ENCODE measurements at regions not wholly inside any gene's neighbourhood (a gene's known extent, or its start where the extent isn't known, plus 50 kb on each side); places are given as distances from the start of the nearest gene placed in this dataset.

DNA sequence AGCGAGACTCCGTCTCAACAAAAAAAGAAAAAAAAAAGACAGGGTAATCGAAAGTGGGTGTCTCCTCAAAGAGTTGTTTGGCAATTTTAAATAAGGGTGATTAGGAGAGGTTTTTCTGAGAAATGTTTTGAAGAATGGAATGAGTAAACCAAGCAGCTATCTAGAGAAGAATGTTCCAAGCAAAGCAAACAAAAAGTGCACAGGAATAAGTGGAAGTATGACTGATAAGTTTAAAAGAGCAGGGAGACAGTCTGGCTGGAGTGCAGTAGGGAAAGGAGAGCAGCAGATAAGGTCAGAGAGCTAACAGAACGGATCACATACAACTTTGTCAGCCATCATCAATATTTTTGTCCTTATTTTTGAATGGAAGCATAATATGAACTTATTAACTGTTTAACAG is 853.5 kb downstream of the TUSC7 start:
- DNase-seq = no peak

DNA sequence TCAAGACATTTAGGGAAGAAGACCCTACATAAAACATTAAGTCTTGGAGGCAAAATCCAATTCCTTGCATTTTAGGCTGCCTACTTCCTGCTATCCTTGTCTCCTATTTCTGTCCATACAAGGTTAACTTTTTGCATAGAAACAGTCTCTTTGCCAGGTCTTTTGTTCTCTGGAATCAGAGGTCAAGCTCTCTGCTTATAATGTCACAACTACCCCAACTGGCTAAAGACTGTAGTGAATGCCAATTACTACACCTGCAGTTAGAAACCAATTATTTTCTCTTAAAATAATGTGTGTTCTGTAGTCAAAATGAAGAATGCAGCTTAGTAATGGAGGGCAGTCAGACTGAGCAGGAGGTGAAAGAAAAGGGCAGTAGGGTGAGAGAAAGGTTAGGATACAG is 856.2 kb downstream of the TUSC7 start:
- no peak for DNase-seq

DNA sequence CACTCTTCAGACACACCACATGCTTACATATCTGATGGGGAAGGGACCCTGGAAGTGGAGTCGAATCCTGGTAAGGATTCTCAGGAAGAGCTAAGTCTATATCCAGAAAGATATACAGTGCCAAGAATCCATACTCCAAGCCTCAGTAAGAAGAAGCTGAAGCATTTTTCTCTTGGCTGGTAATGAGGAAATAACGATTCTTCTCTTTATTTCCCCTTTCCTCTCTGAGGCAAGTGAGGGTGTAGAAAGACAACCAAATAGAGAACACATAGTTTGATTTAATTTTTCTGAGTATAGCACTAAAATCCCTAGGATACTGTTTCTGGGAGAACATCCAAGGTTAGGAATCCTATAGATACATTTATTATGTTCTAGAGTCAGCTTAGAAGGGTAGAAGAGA is 857.3 kb downstream of the TUSC7 start:
- DNase-seq = no peak

DNA sequence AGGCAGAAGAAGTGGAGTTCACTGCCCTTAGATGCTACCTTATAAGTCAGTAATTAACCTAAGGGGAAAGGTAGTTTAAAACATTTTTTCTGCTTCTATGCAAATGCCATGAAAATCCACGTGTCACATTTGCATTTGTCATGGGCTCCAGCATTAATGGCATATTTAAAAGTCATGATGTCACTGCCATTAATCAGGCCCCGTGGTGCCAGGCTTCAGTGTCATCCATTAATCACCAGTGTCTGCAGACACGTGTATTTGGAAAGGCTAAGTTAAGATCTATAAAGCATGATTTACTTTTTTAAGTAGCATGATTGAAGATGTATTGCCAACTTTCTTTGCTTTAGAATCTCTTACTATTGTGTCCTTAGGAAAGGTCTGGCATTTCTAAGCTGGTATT is 857.8 kb downstream of the TUSC7 start:
- DNase-seq = no peak

DNA sequence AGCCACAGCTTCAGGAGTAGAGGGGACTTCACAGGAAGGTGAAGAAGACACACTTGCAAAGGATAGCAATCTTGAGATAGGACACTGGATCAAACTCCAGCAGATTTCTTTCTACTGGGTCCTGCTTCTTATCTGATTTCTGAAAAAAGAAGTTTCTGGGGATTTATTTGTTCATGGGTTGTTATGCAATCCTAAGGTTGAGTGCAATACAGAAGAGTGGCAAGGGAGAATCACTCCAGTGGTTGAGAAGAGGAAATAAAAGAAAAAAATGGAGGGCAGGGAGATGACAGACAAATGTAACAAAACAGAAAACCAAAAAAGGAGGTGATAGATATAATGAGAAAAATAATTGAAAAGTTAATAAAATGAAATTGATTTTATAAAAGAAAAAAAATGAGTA is 858.3 kb downstream of the TUSC7 start:
- no peak for DNase-seq

DNA sequence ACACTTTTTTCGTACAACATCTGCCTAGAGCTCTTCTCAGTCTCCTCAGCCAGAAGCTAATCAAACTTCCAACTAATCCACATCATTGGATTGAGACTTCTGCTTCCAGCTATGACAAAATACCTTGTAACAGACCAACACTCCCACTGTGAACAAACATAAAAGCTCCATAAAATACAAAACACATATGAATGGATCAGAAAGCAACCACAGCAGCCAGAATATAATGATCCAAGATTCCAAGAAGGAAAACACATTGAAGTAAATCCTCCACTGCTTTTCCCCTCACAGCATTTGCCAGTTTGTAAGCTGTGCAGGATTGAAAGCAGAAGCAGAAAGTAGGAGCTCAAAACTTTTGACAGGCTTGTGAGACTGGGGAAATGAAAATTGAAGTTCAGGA is 863.2 kb downstream of the TUSC7 start:
- DNase-seq = no peak

DNA sequence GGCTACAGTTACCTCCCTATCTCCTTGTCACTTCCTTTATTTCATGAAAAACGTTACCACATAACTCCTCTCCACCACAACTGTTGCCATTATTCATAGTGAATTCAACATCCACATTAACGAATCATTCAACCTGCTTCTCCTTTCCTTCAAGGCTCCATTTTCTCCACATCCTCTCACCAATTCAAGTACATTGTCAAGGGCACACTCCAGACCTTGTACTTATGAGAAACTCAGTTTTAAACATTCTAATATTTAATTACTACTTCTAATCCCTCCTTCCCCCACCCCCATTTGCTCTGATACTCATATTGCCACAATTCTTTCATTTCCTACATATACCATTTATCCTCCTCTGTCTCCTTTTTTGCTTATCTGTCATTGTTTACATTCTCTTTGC is 871.2 kb downstream of the TUSC7 start:
- DNase-seq = no peak

DNA sequence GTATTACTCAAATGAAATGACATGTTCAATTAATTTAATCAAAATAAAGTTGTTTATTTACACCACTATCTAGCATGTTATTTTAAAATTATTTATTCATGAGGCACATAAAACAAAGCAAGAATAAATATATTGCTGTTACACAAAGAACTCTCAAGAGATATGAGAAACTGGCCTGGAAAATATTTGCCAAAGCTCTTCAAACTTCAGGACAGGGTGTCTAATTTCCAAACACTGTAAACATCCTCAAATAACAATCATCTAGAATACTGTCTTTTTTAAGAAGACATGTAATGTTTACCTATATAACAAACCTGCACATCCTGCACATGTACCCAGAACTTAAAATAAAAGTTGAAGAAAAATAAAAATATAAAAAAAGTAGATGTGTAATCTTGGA is 876.6 kb downstream of the TUSC7 start:
- DNase-seq = no peak

DNA sequence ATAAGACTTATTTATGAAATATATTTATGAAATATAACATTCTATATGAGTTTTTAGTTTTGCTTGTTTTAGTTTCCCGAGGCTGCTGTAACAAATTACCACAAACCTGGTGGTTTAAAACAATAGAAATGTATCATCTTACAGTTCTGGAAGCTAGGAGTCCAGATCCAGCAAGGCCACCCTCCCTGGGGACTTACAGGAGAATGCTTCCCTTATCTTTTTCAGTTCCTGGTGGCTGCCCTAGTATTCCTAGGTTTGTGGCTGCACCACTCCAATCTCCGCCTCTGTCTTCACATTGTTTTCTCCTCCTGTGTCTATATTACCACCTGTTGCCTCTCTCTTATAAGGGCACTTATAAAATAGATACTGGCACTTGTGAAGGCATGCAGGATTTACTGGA is 877.8 kb downstream of the TUSC7 start:
- no peak for DNase-seq

DNA sequence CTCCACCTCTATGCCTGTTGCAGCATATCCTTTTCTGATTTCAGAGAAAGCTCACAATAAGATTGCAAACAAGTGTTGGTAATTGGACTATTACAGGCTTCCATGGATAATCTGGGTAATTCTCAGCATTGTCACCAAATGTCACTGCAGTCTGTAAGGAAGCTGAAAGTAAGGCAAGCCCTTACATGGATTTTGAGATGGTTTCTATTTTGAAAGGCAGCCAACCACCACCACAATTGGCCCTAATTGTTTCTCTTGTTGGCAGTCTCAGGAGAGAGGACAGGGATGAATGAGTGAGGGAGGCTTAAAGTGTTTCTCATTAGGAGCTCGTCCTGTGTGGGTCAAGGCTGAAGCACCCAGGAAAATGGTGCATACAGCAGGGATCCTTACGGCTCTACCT is 879.9 kb downstream of the TUSC7 start:
- no peak for DNase-seq

DNA sequence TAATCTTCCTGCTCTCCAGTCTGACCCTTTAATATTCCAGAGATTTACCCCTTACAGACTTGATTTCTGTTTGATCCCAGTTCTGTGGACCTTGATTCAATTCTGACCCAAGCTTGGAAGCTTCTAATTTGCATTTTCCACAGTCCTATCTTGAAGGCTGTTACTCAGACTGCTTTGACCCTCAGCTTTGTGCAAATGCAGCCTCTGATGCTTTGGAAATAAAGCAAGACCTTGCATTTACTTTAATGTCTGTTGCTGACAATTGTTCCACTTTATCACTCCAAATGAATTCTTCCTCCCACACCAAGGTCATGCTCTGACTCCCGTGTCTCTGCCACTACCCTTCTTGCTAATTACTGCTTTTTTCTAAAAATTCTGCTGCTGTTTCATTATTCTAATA is 886.0 kb downstream of the TUSC7 start:
- no peak for DNase-seq

DNA sequence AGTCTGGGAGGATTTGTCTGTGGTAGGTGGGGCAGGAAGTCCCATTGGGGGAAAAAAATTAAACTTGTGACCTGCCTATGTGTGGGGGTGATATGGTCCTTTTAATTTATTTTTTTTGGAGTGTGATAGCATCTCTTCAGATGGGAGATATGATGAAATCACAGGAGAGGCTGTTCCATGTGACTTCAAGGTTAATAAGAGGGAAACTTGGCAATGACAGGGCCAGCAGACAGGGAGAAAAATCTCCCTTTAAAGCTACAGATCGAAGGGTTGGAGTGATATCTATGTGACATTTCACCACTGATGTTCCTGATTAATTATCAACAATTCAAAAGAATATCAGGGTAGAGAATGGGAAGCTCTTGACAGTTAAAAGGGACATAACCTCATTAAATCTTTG is 886.9 kb downstream of the TUSC7 start:
- no peak for DNase-seq

DNA sequence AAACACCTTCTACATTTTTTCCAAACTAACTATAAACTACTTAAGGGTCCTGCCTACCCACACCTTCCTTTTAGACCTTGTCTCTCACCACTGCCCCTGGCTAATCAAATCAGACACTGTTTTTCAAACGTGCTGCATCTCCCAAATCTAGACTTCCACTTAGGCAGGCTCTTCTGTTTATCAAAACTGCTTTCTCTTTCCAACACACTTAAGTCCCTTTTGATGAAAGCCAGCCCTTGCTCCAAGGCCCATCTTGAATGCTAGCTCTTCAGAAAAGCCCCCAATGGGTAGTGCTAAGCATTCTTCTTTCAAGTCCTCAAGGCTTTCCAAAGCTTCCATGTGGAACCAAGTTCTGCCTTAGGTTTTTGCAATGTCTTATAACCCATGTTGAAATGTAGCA is 888.3 kb downstream of the TUSC7 start:
- no peak for DNase-seq

DNA sequence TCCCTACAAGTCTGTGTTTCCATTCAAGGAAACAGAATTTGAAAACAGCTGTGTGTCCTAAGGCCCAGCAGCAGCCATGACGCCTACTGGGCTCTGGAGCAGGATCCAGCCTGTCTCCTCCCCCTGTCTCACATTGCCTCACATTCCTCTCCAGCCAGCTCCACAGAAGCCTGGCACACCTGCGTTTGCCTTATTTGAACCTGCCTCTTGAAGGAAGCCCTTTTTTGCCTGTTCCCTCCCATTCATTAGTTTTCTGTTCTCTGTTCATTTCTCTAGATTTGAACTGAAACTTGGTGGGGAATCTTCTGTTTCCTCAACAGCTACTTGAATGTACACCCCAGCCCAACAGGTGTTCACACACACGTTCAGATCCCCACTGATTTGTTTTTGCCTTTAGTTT is 890.5 kb downstream of the TUSC7 start:
- no peak for DNase-seq

DNA sequence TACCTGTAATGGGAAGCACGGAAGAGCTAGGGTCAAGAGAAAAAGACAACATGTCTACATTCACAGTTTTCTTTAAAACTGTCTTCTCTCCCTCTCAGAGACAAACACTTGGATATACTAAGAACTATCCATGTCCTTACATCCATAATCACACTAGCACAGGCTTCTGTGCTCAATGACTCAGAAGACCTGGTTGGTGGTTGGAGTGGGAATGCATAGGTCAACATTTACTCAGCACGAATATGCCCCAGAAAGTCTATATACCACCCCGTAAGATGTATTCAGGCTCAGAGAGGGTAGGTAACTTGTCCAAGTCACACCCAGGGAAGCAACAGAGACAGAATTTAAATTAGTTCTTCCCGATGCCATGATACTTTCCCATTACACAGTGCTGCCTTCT is 891.1 kb downstream of the TUSC7 start:
- no peak for DNase-seq

DNA sequence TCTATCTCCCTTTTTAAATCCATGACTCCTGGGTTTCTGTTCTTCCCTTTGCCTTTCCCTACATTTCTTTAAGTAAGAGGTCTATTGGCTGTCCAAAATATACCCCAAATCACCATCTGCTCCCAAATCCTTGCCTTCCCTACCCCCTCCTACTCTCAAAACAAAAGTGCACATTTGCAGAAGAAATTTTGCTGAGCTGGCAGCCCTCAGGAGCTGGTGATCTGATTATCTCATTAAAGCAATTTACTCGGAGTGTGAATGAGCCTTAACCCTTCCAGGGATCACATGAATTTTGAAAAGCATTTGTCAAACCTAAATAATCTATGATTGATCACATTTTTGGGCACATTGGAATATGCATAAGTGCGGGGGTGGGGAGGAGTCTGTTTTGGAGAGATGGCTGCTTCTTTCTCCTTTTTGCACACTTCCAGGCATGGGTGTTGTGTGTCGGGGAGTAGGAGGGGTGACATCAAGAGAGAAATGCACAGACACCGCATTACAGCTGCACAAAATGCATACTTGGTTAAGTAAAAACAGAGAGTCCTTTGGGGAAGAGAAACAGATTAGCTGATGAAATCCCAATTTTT is 892.6 kb downstream of the TUSC7 start:
- DNase-seq = no peak

DNA sequence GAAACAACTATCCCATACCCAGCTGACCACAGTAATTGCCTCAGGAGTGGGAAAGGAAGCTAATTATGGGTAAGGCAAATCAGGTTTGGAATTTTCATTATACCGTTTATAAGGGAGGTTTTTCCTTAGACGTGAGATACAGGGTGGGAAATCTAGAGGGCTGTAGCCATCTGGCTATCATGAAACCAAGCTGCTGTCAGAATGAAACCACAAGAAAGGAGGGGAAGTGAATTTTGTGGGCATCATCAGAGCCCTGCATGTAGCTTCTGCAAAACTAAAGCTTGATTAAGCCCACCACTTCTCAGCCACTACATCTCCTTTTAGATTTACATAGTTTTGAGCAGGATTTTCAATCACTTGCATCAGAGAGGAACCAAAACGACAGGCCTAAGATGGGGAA is 893.5 kb downstream of the TUSC7 start:
- DNase-seq = no peak

DNA sequence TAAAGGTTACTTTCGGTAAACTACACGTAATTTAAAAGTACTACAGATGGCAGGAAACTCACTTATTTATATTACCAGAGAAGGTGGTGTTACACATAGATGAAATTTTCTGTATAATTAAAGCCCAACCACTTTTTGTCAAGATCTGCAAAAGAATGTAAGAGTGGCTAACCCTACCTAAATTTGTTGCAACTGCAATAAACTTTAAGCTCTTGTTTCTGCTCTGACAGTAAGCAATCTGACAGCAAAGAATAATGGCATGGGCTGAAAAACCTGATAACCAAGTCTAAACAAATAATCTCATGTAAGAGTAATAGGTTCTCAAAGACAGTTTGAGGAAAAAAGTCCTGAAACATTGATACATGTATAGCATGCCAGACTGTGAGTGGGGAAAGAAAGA is 897.3 kb downstream of the TUSC7 start:
- DNase-seq = no peak

DNA sequence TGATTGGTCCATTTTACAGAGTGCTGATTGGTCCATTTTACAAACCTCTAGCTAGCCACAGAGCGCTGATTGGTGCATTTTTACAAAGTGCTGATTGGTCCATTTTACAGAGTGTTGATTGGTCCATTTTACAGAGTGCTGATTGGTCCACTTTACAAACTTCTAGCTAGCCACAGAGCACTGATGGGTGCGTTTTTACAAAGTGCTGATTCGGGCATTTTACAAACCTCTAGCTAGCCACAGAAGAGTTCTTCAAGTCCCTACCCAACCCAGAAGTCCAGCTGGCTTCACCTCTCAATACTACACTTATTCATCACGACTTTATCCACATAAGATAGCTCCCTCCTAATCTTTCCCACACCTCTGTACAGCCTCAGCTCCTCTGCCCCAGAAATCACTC is 899.8 kb downstream of the TUSC7 start:
- no peak for DNase-seq

DNA sequence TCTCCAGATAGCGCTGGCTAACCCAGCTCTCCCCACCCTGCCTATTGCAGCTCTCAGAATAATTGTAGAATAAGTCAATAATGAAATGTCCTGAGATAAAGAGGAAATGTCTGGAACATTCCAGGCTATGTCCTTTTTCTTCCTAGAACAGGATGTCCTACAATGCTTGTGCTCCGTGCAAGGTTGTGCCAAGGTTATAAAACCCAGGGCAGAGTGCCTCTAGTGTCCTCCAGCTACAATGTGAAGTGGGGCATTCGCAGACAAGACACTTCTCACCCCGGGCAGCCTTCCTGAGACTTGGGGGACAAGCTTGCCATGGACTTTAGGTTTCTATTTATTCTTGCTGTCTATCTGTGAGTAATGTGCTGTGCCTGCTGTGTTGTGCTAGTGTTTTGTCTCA is 900.6 kb downstream of the TUSC7 start:
- DNase-seq = no peak

DNA sequence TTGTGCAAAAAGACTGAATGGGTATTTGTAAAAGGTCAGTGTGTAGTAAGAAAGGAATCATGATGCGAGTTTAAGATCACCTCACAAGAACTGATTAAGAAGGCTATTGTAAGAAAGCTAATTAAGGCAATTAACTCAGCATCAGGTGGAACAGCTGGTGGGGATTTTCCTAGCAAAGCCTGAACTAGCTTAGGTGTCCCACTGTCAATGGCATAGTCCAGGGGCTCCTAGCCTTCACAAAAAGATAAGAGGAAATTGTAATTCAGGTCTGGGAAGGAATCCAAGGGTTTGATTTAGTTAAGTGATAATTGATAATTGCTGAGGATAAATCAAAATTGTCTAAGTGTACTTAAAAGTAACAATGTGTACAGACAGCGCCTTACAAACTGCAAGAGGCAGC is 901.6 kb downstream of the TUSC7 start:
- no peak for DNase-seq

DNA sequence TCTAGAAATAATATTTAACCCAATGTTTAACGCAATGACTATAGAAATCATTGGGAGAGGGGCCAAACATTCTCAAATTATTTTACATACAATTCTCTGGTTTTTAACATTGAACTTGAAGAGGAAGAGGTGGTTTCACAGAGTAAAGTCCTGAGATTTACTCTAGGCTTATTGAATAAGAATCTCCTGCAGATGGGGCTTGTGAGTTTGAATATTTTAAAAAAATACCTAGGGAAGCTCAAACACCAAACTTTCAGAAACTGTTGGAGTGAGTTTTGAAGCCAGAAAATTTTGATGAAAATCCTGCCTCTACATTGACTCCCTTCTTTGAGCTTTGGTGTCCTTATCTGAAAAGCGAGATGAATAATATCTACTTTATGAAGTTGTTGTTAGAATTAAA is 906.6 kb downstream of the TUSC7 start:
- no peak for DNase-seq

DNA sequence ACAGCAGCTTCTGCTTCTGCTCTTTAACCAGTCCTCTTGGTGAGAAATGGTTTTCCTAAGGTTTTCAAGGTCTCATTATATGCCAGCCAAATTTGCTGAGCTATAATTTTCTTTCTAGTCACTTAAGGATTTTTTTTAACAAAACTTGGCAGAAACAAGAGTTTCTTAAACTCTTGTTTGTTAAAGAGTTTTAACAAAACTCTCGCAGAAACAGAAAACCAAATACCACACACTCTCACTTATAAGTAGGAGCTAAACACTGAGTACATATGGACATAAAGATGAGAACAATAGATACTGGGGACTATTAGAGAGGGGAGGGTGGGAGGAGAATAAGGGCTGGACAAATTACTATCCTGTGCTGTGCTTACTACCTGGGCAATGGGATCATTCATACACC is 908.3 kb downstream of the TUSC7 start:
- no peak for DNase-seq

DNA sequence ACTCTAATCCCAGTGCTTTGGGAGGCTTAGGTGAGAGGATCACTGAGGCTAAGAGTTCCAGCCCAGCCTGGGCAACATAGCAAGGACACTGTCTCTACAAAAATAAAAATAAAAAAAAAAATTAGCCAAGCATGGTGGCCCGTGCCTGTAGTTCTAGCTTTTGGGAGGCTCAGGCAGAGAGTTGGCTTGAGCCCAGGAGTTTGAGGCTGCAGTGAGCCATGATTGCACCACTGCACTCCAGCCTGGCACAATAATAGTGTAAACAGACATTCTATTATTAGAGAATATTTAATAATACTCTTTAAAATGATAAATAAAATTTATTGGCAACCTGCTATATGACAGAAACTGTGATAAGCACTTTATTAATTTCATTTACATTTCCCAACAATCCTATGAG is 908.9 kb downstream of the TUSC7 start:
- no peak for DNase-seq

DNA sequence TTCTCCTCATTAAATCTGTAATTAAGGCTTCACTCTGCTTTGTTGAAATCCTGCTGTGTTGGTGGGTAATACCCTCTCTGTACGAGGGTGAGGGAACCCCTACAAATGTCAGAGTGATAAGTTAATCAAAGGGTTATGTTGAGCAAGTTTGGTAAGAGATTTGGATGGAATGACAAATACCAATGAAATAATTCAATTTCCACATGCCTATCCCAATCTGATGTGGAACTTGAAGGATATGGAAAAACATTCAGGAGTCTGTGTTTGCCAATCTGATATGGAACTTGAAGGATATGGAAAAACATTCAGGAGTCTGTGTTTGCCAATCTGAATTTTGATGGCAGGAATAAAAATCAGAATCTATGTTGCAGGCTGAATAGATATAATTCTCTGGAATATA is 910.2 kb downstream of the TUSC7 start:
- no peak for DNase-seq
